DND-41 (cell line): ENCODE measurements at regions not wholly inside any gene's neighbourhood (a gene's known extent, or its start where the extent isn't known, plus 50 kb on each side); places are given as distances from the start of the nearest gene placed in this dataset.

Source experiments
- ATAC-seq: fragments of 200-7000 bp; cut with Tn5 transposase; 3 replicates; pipeline ENCODE4 v1.9.1; 2021; ENCODE audit warnings: low read depth; ENCODE audit not compliant: insufficient read depth
- DNase-seq: peaks from one replicate; pipeline ENCODE4 v3.0.0-alpha.2; 2020
- H2AFZ ChIP-seq: 2 replicates; pipeline ENCODE4 v1.6.0; 2012; ENCODE audit warnings: low read depth, low read length
- H3K27ac ChIP-seq: 2 replicates; pipeline ENCODE4 v1.5.1; 2012; ENCODE audit warnings: low read length, inconsistent platforms
- H3K27me3 ChIP-seq: fragments of 200-600 bp; sonication (generic); 2 replicates; pipeline ENCODE4 v1.6.0; 2012; ENCODE audit warnings: low read length, mild to moderate bottlenecking, inconsistent platforms; ENCODE audit not compliant: insufficient read depth, poor library complexity
- H3K36me3 ChIP-seq: 2 replicates; pipeline ENCODE4 v1.5.1; 2012; ENCODE audit warnings: low read length, inconsistent platforms; ENCODE audit not compliant: insufficient read depth
- H3K4me1 ChIP-seq: 2 replicates; pipeline ENCODE4 v1.5.1; 2012; ENCODE audit warnings: mild to moderate bottlenecking, low read length; ENCODE audit not compliant: insufficient read depth
- H3K4me2 ChIP-seq: 2 replicates; pipeline ENCODE4 v1.6.0; 2012; ENCODE audit warnings: mild to moderate bottlenecking, moderate library complexity, low read length, inconsistent platforms; ENCODE audit not compliant: insufficient read depth
- H3K4me3 ChIP-seq, 2 experiments: fragments of 200-600 bp in 1 of 2; shearing (Covaris generic) in 1 of 2; 2 replicates each; pipeline ENCODE4 v1.5.1; 2012 to 2016; ENCODE audit warnings: inconsistent platforms in 2 of 2, low read length in 2 of 2, mild to moderate bottlenecking in 2 of 2, low read depth in 1 of 2, moderate library complexity in 1 of 2
- H3K79me2 ChIP-seq: 2 replicates; pipeline ENCODE4 v1.6.0; 2012; ENCODE audit warnings: low read length, inconsistent platforms; ENCODE audit not compliant: insufficient read depth
- H3K9ac ChIP-seq: 2 replicates; pipeline ENCODE4 v1.6.0; 2012; ENCODE audit warnings: low read depth, mild to moderate bottlenecking, inconsistent platforms, low read length, moderate library complexity
- H3K9me3 ChIP-seq: 2 replicates; pipeline ENCODE4 v1.5.1; 2012; ENCODE audit warnings: low read length, moderate library complexity, mild to moderate bottlenecking, inconsistent platforms; ENCODE audit not compliant: insufficient read depth, severe bottlenecking
- H4K20me1 ChIP-seq: 2 replicates; pipeline ENCODE4 v1.6.0; 2012; ENCODE audit warnings: low read length; ENCODE audit not compliant: insufficient read depth
- CTCF ChIP-seq: IDR thresholded peaks from 2 replicates; pipeline ENCODE4 v1.5.1; 2012; ENCODE audit warnings: borderline replicate concordance, low read length, moderate library complexity, mild to moderate bottlenecking; ENCODE audit not compliant: poor library complexity, severe bottlenecking; ENCODE audit errors: extremely low read depth
- EZH2 ChIP-seq: IDR thresholded peaks from 3 replicates; pipeline ENCODE4 v1.6.1; 2012; ENCODE audit warnings: borderline replicate concordance, low read depth, mild to moderate bottlenecking, moderate library complexity, low read length, inconsistent platforms; ENCODE audit not compliant: severe bottlenecking

- Histone ChIP-seq H3K79me2 (no peaks in the 10 kb centered on the region), H3K9me3 (no peaks in the 10 kb centered on the region), H3K4me1 (no peaks in the 10 kb centered on the region), H3K9ac (no peak overlapping the region), H3K27ac (no peak overlapping the region), H2AFZ (no peak overlapping the region), H3K4me2 (no peak overlapping the region), H3K36me3 (no peaks in the 10 kb centered on the region), H3K27me3 (peaks cover 14% of the 10 kb centered on the region), H3K4me3 (no peak overlapping the region), H4K20me1 (no peaks in the 10 kb centered on the region)
- DNase-seq (no peak), ATAC-seq (no peak)
- TF ChIP-seq EZH2 (no peak), CTCF (no peak)
Observed at GRCh38 chr5:96611946-96612345, 50.2 kb upstream of the CAST start.
